ENCODE measurements at regions not wholly inside any gene's neighbourhood (a gene's known extent, or its start where the extent isn't known, plus 50 kb on each side); places are given as distances from the start of the nearest gene placed in this dataset.

DNA sequence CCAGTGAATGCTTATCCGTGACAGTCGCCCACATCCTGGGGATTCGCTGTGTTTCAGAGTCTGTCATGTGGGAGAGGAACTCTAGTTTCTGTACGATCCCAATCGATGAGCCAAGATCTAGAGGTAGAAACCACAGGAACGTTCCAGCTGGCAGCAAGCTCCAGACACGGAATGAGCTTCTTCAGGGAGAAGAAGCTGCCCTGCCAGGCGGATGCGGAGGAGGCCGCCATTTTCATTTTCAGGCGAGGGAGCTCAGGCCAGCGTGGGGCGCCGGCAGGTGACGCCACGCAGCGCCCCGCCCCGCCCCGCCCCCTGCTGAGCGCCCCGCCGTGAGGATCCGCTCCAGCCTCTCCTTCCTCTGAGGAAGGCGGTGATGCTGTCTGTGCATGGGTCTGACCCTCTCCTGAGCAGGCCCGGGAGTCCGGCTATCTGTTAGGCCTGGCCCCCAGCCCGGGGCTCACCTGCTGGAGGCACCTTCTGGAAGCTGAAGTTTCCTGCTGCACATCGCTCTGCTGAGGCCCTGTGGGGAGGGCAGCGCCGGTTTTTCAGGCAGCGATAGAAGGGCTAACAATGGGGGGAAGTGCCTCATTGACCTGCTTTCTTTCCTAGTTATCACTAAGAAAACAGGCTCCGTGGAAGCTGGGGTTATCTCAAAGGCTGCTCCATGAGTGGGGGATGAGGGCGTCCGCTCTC, 147.5 kb downstream of the ERMARD start:
- H3K4me1 ChIP-seq, result no peaks in the 10 kb centered on the region
- no peaks in the 10 kb centered on the region for H3K36me3 ChIP-seq (replicated peaks in 1 of 2; ENCODE audit: insufficient read depth in 1 of 2, low read depth in 2 of 2)
- no peaks in the 10 kb centered on the region for H3K27me3 ChIP-seq
- H3K27ac ChIP-seq, result no peak overlapping the region
- TF ChIP-seq, protein P1, sequence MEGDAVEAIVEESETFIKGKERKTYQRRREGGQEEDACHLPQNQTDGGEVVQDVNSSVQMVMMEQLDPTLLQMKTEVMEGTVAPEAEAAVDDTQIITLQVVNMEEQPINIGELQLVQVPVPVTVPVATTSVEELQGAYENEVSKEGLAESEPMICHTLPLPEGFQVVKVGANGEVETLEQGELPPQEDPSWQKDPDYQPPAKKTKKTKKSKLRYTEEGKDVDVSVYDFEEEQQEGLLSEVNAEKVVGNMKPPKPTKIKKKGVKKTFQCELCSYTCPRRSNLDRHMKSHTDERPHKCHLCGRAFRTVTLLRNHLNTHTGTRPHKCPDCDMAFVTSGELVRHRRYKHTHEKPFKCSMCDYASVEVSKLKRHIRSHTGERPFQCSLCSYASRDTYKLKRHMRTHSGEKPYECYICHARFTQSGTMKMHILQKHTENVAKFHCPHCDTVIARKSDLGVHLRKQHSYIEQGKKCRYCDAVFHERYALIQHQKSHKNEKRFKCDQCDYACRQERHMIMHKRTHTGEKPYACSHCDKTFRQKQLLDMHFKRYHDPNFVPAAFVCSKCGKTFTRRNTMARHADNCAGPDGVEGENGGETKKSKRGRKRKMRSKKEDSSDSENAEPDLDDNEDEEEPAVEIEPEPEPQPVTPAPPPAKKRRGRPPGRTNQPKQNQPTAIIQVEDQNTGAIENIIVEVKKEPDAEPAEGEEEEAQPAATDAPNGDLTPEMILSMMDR (IDR thresholded peaks at IDR 0.05), result no peak
- TF ChIP-seq POLR2A (IDR thresholded peaks at IDR 0.05), result no peak
- 71 to 77% methylated on average over 13 to 35 of the region's 35 CpGs for WGBS, 2 donors
- no peak overlapping the region for H3K4me3 ChIP-seq
- DNase-seq (no peak), ATAC-seq (no peak)
- no peaks in the 10 kb centered on the region for H3K9me3 ChIP-seq
- intact Hi-C loops (cut with DNase I), result no loop called here

DNA sequence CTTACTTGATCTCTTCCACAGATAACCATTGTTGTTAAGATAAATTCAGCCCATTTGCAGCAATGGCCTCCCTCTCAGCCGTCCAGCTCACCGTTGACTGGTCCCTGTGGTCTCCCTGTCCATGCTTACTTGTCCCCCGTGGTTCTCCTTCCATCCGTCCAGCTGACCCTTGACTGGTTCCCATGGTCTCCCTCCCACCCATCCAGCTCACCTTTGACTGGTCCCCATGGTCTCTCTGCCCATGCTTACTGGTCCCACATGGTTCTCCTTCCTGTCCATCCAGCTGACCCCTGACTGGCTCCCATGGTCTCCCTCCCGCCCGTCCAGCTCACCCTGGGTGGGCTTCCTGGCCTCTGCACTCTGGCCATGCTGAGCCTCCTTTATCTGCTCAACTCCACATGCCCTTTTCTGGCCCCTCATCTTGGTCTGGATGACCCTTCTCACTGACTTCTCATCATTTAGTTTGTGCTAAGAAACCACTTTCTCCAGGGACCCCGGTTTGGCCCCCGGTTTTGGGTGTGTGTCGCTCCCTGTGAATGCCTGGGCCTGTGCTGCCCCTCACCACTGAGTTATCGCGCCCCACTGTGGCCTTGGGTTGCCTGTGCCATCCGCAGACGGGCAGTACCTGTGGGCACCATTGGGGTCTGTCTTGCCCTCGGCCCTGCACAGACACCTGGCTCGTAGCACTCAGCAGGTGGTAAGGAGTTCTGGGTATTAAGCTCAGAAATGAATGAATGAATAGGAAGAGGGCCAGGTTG, 146.4 kb downstream of the ERMARD start:
- no peaks in the 10 kb centered on the region for H3K4me1 ChIP-seq
- intact Hi-C loops (cut with DNase I), result no loop called here
- TF ChIP-seq, protein P1 (IDR thresholded peaks at IDR 0.05), result no peak
- TF ChIP-seq POLR2A (IDR thresholded peaks at IDR 0.05), result no peak
- no peaks in the 10 kb centered on the region for H3K27me3 ChIP-seq
- H3K9me3 ChIP-seq, result no peaks in the 10 kb centered on the region
- WGBS, 2 donors, result 89 to 90% methylated on average over 15 of the region's 15 CpGs
- no peak overlapping the region for H3K27ac ChIP-seq
- no peaks in the 10 kb centered on the region for H3K36me3 ChIP-seq (replicated peaks in 1 of 2; ENCODE audit: insufficient read depth in 1 of 2, low read depth in 2 of 2)
- no peak for DNase-seq
- ATAC-seq, result no peak
- no peak overlapping the region for H3K4me3 ChIP-seq

DNA sequence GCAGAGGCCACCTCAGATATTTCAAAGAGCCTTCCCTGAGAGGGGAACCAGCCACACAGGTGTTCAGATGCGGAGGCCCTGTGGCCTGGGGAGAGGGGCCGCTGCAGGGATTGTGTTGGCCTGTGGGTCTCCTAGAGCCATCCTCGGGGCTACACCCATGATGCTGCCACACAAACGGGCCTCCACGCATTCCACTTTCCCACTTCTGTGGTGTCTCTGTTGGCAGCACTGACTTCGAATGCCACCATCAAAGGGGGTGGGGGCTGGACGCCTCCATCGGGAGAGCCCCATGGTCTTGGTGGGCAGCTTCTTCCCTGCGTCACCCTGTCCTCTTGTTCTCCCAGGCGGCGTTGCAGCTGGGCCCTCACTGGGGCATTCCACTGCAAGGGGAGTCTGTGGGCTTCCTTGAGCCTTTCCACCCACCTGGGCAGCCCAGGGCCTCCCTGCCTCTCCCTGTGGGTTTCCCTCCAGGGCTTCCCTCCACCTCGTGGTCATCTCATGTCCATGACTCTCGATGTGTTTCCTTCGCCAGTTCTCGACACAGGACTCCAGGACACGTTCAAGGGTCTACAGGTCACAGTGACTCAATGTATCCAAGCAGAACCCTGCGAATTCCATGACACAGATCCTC, 145.5 kb downstream of the ERMARD start:
- no peaks in the 10 kb centered on the region for H3K27me3 ChIP-seq
- WGBS, 2 donors, result 89 to 92% methylated on average over 11 to 17 of the region's 17 CpGs
- H3K4me3 ChIP-seq, result no peak overlapping the region
- intact Hi-C loops (cut with DNase I), result no loop called here
- H3K36me3 ChIP-seq (replicated peaks in 1 of 2; ENCODE audit: insufficient read depth in 1 of 2, low read depth in 2 of 2), result no peaks in the 10 kb centered on the region
- no peak for TF ChIP-seq POLR2A (IDR thresholded peaks at IDR 0.05)
- TF ChIP-seq, protein P1 (IDR thresholded peaks at IDR 0.05), result no peak
- ATAC-seq (no peak), DNase-seq (no peak)
- H3K4me1 ChIP-seq, result no peaks in the 10 kb centered on the region
- no peaks in the 10 kb centered on the region for H3K9me3 ChIP-seq
- H3K27ac ChIP-seq, result no peak overlapping the region

DNA sequence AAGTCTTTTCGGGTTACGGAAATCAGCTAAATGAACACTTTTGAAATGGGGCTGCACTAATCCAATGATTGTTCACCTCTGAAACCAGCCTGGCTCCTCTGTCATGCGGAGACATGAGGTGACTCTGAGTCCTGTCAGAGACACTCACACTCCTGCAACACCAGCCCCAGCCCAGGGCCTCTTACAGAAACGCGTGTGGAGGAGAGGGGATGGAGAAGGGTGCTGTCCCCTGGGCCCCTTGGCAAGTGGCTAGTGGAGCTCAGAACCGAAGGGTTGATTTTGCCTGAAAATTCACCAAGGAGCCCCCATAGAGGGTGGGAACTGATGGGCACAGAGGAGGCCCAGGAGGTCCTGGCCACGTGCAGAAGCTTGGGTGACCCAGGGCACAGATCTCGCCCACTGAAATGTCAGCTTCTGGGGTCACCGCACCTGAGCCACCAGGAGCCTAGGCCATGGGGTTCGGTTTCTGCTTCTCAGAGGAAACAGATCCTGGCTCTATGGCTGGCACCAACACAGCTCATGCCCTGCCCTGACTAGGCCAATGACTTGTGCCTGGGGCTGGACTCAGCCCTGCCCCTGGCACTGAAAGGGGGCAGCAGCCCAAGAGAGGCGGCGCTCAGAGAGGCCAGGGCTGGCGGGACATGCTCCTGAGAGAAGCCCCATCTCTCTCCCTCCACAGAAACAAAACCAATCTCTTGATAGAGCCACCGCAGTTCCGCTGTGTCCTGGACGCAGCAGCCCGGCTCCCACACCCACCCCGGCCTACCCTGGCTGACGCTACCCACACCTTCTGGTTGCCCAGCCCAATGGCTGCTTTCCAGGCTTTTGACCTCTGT, 144.7 kb downstream of the ERMARD start:
- H3K4me1 ChIP-seq, result no peaks in the 10 kb centered on the region
- H3K27ac ChIP-seq, result no peak overlapping the region
- no peak overlapping the region for H3K4me3 ChIP-seq
- no peak for TF ChIP-seq POLR2A (IDR thresholded peaks at IDR 0.05)
- TF ChIP-seq, protein P1 (IDR thresholded peaks at IDR 0.05), result no peak
- WGBS, 2 donors, result 91 to 92% methylated on average over 15 to 19 of the region's 19 CpGs
- H3K9me3 ChIP-seq, result no peaks in the 10 kb centered on the region
- no peaks in the 10 kb centered on the region for H3K27me3 ChIP-seq
- ATAC-seq (no peak), DNase-seq (no peak)
- H3K36me3 ChIP-seq (replicated peaks in 1 of 2; ENCODE audit: insufficient read depth in 1 of 2, low read depth in 2 of 2), result no peaks in the 10 kb centered on the region
- intact Hi-C loops (cut with DNase I), result no loop called here

All from body of pancreas (tissue), 4 donors.